CD4-positive, alpha-beta T cell treated with Interleukin-4 for 4 hours (primary cell): ENCODE measurements at regions not wholly inside any gene's neighbourhood (a gene's known extent, or its start where the extent isn't known, plus 50 kb on each side); places are given as distances from the start of the nearest gene placed in this dataset.
"Not testable (repeated sequence)": the region's sequence is repeated elsewhere in the genome, so short reads cannot be mapped to it uniquely, and the experiment has no call there.

Experiments
- DNase-seq: peaks from one replicate; pipeline ENCODE4 v3.0.0-alpha.2; 2020

- no peak for DNase-seq
Observed at GRCh38 chr6:135129136-135129856, 51.8 kb upstream of the MYB start.

GRCh38 chr6:135128268-135128914, 52.7 kb upstream of the MYB start:
- DNase-seq = peak; percentile 80

- no peak for DNase-seq
Observed at GRCh38 chr6:135126729-135127128, 54.4 kb upstream of the MYB start.

GRCh38 chr6:135126034-135126433, 55.1 kb upstream of the MYB start:
- no peak for DNase-seq

- DNase-seq = no peak
Observed at GRCh38 chr6:135121434-135121833, 59.7 kb upstream of the MYB start.

GRCh38 chr6:135118134-135118730, 62.9 kb upstream of the MYB start:
- DNase-seq = no peak

GRCh38 chr6:135117413-135117968, 62.9 kb upstream of the HBS1L start:
- DNase-seq = no peak

GRCh38 chr6:135116571-135116970, 61.9 kb upstream of the HBS1L start:
- peak; percentile 58 for DNase-seq

- no peak for DNase-seq
Observed at GRCh38 chr6:135115834-135116233, 61.2 kb upstream of the HBS1L start.

GRCh38 chr6:135115411-135115810, 60.8 kb upstream of the HBS1L start:
- no peak for DNase-seq

GRCh38 chr6:135114355-135115145, 59.9 kb upstream of the HBS1L start:
- DNase-seq = peak; percentile 45

- DNase-seq = no peak
Observed at GRCh38 chr6:135113860-135114259, 59.2 kb upstream of the HBS1L start.

GRCh38 chr6:135112951-135113350, 58.3 kb upstream of the HBS1L start:
- not testable (repeated sequence) for DNase-seq

GRCh38 chr6:135110261-135110781, 55.7 kb upstream of the HBS1L start:
- not testable (repeated sequence) for DNase-seq

GRCh38 chr6:135109761-135110160, 55.1 kb upstream of the HBS1L start:
- no peak for DNase-seq

- no peak for DNase-seq
Observed at GRCh38 chr6:135108692-135109091, 54.1 kb upstream of the HBS1L start.

GRCh38 chr6:135106611-135107010, 52.0 kb upstream of the HBS1L start:
- DNase-seq = no peak

- DNase-seq = no peak
Observed at GRCh38 chr6:135105710-135106109, 51.1 kb upstream of the HBS1L start.

GRCh38 chr6:135105299-135105698, 50.7 kb upstream of the HBS1L start:
- DNase-seq = no peak
